GM21390 (cell line): ENCODE measurements at regions not wholly inside any gene's neighbourhood (a gene's known extent, or its start where the extent isn't known, plus 50 kb on each side); places are given as distances from the start of the nearest gene placed in this dataset.
"Not testable (repeated sequence)": the region's sequence is repeated elsewhere in the genome, so short reads cannot be mapped to it uniquely, and the experiment has no call there.

Source experiments
- ATAC-seq: cut with Tn5 transposase; IDR thresholded peaks from one replicate; pipeline ENCODE4 v1.9.1; 2021; ENCODE audit not compliant: unreplicated experiment

DNA sequence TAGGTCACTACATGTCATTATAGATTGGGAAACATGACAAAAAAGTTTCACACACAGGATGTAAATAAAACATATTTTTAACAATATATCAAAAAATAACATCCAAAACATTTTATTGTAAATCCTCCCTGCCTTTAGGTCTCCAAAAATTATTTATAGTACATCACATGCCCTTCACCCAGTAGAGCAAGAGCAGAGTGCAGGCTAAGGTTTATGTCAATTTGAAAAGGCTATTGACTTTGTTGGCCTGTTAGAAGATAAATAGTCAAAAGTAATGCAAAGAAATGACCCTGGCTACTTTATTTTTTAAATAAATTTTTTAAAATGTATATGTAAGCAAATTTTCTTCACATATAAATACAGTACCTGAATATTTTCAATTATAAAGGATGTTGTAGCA, 983.7 kb downstream of the RAB28 start:
- no peak for ATAC-seq

DNA sequence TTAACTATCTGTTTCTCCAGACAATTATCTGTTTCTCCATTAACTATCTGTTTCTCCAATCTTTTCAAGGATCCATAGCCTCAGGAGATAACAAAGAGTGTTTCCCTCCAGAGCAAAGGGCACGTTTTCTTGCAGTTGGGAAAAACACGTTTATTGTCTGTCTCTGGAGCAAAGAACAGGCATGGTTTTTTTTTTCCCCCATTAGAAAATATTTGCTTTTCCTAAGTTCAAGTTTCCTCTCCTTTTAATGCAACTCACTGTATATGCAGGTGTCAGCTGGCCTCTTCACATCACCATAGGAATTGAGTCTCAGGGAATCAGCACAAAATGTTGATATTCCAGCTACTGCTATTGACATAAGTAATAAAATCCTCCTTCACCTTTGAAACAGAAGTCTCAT, 984.4 kb downstream of the RAB28 start:
- no peak for ATAC-seq

DNA sequence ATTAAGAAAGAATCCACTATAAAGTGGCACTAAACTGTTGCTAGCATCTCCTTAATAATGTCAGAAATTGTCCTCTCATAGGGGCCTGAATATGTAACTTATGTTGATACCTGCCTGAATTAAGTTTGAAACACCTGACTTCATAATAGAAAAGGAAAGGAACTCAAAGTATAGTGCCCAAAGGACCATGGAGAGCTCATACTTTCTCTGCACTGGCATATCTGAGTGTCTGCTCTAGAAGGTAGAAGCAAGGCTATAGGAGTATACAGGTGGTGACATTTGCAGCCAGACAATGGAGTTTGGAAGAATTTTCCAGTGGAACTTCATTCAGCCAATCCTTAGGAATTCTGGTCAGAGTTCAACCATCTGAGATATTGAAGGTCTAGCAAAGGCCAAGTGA, 988.9 kb downstream of the RAB28 start:
- ATAC-seq = no peak

DNA sequence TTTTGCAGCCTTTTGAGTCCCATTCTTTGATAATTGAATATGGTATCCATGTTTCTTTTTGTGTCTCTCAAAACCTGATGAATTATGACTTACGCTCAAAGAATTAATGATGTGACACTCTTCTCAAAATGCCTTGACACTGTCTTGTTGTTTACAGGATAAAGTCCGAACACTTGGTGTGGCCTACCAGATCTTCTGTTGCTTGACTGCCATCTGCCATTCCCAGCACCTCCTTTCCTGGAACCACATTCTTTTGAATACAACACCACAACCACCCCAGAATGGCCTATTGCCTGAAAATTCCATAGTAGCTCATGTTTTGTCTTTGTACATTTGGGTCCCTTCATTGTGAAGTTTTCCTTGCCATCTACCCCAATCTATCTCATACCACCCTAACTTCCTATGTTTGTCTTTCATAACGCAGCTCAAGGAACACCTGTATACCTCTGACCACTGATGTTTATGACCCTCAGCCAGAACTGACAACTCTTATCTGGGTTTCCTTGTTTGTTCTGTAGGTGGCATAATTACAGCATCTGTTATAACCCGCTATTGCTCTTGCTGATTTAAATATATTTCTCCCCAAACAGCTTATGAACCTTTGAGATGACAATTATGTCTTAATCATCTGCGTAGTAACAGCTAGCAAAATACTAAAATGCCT, 991.3 kb downstream of the RAB28 start:
- no peak for ATAC-seq

DNA sequence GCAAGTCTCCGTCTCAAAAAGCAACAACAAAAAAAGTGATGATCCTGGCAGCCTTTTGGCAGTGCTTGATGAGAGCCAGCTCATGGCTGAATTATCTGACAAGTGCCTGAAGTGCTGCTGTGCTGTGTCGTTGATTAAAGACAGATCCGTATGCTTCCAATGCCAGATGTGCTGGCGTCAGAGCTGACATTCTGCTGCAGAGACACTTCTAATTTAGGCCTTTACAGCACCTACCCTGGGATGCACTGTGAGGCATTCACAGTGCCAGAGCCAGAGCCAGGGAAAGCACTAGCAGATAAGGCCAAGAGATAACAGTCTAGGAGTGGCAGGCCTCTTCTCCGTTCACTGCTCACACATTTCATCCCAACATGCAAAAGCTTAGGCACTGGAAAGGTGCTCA, 995.5 kb downstream of the RAB28 start:
- ATAC-seq = no peak

DNA sequence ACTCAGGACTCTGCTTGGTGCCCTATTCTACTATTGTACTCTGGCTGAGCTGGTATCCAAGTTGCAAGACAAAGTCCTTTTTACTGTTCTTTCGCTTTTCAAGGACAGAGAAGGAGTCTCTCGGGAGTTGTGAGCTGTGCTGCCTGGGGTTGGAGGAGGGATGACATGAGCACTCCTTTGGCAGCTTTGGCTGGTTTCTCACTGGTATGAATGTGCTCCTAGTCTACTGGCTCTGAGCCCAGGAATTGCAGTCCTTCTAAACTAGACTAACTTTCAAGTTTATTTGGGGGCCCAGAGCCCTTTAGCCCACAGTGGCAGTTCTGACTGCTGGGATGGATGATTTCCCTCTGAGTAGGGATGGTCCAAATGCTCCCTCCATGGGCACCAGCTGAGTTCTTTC, 997.1 kb downstream of the RAB28 start:
- ATAC-seq = no peak

DNA sequence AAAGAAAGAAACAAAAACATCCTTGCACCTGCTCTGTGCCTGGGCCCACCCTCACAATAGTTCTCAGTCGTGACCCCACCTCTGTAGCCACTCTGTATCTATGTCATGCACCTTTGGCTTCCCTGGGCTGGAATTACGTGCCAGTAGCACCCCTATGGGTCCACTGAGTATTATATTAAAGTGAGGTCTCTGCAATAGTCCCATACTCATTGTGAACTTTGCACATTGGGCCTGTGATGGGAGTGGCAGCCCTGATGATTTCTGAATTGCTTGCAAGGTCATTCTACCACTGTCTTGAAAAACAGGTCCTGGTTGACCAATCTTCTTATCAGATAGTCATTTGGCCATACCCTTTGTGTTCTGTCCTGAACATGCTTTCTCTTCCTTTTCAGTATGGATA, 1012.1 kb downstream of the RAB28 start:
- ATAC-seq = no peak

DNA sequence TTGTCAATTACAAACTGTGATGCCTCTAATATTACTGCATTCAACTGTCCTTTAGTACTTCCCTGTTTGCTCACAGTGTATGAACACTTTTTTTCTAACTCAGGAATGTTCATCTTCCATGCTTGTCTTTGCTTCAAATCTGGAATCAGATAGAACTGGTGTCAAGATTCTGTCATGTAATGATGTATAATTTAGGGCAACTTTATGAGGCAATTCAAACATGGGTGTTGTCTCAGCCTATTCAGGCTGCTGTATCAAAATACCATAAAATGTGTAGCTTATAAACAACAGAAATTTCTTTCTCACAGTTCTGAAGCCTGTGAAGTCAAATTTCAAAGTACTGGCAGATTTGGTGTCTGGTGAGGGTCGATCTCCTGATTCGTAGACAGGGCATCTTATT, 1012.9 kb downstream of the RAB28 start:
- ATAC-seq = no peak

DNA sequence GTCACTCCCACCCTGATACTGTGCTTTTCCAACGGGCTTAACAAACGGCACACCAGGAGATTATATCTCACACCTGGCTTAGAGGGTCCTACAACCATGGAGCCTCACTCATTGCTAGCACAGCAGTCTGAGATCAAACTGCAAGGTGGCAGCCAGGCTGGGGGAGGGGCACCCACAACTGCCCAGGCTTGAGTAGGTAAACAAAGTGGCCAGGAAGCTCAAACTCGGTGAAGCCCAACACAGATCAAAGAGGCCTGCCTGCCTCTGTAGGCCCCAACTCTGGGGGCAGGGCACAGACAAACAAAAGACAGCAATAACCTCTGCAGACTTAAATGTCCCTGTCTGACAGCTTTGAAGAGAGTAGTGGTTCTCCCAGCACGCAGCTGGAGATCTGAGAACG, 1022.6 kb downstream of the RAB28 start:
- not testable (repeated sequence) for ATAC-seq

DNA sequence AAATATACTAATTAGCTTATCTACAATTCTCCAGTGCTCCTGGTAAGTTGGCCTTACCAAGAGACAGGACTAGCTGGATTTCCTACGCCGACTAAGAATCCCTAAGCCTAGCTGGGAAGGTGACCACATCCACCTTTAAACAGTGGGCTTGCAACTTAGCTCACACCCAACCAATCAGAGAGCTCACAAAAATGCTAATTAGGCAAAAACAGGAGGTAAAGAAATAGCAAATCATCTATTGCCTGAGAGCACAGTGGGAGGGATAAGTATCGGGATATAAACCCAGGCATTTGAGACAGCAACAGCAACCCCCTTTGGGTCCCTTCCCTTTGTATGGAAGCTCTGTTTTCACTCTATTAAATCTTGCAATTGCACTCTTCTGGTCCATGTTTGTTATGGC, 1025.0 kb downstream of the RAB28 start:
- ATAC-seq = no peak

DNA sequence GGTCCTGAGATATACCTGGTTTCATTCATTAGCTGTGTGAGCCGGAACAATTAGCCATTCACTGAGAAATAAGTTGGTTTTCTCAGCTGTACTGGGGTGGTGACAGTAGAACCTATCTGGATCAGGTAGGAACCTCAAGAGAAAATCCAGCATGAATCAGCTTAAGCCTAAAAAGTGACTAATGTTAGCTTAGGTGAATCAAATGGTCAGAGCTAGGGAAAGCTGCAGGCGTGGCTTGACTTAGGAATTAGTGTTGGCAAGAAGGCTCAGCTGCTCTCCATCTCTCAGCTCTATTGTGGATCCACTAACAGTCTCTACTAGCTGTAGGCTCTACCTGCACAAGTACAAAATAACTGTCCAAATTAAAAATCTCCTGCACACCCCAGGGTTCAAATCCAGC, 1025.5 kb downstream of the RAB28 start:
- no peak for ATAC-seq

DNA sequence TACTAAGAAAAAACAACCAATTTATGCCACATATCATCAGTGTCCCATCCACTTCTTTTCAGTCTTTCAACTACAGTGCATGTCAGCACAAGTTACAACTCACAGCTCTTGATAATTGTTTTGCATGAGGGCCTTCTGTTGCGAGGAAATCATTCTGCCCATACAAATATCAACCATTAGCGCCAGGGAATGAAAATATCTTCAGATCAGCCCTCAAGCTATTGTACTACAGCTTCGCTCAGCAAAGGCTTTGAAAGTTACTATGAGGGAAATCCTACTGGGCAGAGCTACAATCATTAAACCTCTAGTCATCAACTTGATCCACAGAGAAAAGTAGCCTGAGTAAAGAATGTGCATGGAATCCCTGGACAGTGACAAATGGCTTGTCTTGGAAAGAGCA, 1023.6 kb upstream of the HS3ST1 start:
- no peak for ATAC-seq

DNA sequence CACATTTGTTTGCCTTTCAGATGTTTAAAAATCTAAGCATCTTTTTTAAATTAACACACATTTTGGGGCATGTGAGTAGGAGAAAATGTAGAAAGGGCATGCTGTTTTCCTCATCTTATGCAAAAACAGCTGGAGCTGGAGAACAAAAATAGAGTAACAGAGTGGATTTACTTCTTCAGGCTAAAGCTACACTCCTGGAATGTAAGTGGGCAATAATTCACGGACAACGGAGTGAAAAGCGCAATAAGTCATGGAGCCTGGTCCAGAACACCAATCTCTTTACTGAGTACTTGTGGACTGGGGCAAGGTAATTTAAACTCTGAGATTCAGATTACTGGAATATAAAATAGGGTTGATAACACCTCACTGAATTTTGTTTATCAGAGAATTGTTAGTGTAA, 1018.8 kb upstream of the HS3ST1 start:
- no peak for ATAC-seq

DNA sequence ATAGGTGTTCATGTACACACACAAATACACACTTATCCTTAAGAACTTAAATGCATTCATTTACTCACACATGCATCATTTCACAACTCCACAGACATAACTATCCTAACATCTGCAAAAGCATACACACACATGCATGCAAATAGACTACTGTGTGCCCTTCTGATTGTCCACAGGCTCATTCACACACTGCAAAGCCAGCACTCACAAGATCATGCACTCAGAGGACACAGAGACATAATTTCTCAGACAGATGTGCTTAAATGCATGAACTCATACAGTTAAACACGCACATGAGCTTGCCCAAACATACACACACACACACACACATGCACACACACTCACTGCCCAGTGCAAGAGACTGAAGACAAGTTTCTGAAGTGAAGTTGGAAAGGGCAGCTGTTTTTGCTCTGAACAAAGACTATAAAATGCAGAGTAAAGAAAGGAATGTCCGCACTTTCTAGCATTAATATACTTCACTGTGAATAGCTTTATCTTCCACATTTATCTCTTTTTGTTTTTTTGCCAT, 1018.0 kb upstream of the HS3ST1 start:
- no peak for ATAC-seq

DNA sequence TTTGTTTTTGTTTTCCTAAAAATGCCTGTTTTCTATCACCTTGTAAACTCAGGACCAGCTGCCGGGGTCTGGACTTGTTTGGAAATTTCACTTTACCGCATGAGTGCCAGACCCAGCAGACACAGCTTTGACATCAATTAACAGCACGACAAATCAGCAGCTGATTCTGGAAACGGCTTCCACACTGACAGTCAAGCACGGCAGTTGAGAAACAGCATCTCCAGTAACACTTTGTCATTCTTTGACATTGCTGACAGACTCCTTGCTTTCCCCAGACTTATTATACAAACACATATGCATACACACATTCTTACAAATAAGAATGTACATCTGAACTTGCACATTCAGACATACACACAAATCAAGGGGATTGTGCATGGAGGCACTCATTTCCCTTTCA, 1017.6 kb upstream of the HS3ST1 start:
- no peak for ATAC-seq

DNA sequence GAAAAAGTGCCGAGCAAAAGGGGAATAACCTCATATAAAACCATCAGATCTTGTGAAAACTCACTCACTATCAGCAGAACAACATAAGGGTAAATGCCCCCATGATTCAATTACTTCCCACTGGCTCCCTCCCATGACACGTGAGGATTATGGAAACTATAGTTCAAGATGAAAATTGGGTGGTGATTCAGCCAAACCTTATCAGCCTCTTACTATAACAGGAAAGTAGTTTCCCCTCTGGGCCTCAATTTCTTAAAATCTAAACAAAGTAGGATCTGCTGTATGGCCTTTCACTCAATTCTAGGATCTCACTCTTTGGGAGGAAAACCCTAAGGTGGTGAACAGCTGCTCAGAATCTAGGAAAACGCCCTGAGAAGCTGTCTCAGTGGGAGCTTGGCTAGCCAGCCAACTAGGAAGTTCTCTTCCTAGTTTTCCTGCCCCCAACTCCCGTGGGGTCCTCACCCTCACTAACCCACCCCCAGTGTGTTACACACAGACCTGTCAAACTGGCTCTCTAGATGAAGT, 1017.1 kb upstream of the HS3ST1 start:
- no peak for ATAC-seq

DNA sequence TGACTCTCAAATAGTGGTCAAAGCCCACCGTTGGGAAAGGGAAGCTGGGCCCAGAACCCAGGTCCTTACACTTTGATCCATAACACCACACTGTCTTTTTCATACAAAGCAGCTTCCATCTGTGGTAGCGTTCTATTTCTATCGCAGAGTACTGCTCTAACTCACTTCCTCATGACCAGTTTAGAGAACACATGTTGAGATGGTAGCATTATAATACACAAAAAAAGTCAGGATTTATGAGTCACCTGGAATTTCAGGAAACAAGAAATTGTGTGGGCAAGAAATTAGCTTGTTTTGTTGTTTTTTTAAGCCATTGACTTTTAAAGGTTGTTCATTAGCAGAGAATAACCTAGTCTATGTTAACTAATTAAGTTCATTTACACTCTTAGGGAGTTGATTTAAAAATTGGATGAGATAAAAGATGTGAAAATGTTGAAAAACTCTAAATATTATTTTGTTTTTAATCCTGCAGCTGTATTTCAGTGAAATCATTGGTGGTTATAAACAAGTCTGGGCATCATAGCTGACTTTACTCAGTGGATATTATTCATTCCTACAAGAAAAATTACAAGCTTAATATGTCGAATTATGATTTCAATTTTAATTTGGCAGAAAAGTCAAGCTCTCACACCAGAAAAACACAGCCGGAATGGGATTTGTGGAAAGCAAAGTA, 1011.1 kb upstream of the HS3ST1 start:
- ATAC-seq = no peak

DNA sequence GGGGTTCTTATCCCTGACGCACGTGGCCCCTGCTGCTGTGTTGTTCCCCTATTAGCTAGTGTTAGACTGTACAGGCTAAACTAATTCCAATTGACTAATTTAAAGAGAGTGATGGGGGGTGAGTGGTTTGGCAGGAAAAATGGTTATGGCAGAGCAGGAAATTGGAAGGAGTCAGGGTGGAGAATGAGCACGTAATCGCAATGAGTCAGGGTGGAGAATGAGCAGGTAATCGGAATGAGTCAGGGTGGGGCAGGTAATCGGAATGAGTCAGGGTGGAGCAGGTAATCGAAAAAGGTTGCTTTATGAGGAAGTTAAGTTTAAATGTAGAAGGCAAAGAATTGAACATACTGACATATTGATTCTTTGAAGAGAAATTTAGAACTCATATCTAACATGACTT, 1002.6 kb upstream of the HS3ST1 start:
- not testable (repeated sequence) for ATAC-seq

DNA sequence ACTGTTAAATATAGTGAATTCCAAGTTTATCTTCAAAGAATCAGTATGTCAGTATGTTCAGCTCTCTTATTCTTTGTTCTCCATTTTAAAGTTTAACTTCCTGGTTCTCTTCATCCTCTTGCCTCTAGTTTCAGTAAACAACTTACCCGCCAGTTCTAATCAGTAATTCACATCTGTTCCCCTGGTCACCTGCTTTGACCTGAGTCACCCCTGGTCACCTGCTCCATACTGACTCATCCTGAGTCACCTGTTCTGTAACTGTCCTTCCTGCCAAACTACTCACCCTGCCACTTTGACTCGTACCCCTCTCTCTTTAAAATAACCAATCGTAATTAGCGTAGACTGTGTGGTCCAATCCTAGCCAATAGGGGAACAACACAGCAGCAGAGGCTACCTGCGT, 992.7 kb upstream of the HS3ST1 start:
- ATAC-seq = no peak

DNA sequence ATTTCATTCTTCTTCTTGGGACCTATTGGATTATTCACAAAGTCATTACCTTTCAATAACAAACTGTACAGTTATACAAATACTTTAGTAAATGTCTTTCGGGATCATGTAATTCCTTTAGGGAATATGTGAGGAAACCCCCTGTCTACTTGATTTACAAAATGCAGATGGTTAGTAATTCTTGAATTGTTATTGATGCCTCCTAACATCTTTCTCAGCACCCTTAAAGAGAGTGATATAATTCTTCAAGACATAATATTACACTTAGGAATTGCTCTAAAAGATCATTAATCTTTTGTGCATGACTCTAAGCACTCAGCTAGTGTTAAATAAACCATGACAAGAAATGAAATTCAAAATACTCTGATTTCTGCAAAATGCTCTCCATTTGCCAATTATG, 988.1 kb upstream of the HS3ST1 start:
- no peak for ATAC-seq

DNA sequence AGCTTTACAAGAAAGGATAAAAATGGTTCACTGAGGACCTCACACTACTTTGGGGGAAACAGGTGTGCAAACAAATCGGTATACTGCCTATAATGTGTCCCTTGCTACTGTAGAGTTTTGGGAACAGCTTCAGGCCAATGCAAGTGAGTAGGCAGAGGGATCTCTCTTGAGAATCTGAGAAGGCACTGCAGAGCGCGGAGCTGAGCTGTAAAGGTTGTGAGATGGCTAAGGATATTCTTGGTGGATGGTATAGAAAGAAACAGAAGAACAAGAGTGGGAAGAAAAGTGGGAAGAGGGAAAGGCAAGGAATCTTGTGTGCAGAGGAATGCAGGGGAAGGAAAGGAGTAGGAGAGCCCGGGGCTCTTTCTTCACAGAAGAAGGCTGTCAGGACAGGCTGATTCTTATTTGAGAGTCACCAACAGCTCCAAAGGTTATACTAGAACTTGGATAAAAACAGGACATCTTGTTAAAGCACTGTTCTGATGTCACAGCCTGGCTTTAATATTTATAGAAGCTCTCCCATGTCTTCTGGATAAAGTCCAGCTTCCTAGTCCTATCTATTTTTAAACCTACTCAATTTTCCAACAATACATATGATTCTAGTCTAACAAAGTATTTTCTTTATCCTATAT, 985.6 kb upstream of the HS3ST1 start:
- no peak for ATAC-seq

DNA sequence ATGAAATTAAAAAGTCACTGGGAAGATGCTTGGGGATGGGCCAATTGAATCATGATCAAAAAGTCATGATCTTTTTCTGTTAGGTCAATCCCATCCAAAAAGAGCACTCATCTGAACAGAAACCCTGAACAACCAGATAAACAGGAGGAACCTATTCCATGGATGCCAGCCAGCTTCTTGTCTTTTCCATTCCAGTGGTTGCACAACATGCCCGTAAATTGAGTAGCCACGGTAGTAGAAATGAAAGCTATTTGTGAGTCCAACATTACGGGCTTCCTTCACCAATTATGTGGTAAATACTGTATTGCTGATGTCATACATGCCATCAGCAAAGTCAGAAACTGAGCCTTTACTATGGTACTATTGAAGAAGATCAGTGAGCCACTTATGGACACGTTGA, 982.4 kb upstream of the HS3ST1 start:
- no peak for ATAC-seq
